Transverse colon (tissue), 4 donors: ENCODE measurements at regions not wholly inside any gene's neighbourhood (a gene's known extent, or its start where the extent isn't known, plus 50 kb on each side); places are given as distances from the start of the nearest gene placed in this dataset.

Source experiments
- EP300 ChIP-seq: sonication (generic); formaldehyde crosslinking; IDR thresholded peaks from one replicate; pipeline ENCODE4 v1.6.1; 2017; ENCODE audit warnings: antibody characterized with exemption, low read depth
- POLR2A ChIP-seq: fragments of 450-650 bp; IDR thresholded peaks from one replicate; pipeline ENCODE4 v1.6.1; 2016; ENCODE audit warnings: antibody characterized with exemption, mild to moderate bottlenecking, moderate library complexity
- POLR2AphosphoS5 ChIP-seq, 3 donors: sonication (generic); formaldehyde crosslinking; IDR thresholded peaks; one replicate each; pipeline ENCODE4 v1.6.1; 2016; ENCODE audit warnings: antibody characterized with exemption in 3 of 3
- TF ChIP-seq, protein P1 (sequence below), 5 experiments: fragments of 200-600 bp in 3 of 5; fragments of 450-650 bp in 2 of 5; sonication (generic) in 3 of 5; IDR thresholded peaks; 1 replicate in 2 of 5; 2 replicates in 3 of 5; pipeline ENCODE4 v1.5.1; 2016 to 2017; ENCODE audit warnings: antibody characterized with exemption in 5 of 5, inconsistent platforms in 3 of 5, mild to moderate bottlenecking in 2 of 5, moderate library complexity in 1 of 5

DNA sequence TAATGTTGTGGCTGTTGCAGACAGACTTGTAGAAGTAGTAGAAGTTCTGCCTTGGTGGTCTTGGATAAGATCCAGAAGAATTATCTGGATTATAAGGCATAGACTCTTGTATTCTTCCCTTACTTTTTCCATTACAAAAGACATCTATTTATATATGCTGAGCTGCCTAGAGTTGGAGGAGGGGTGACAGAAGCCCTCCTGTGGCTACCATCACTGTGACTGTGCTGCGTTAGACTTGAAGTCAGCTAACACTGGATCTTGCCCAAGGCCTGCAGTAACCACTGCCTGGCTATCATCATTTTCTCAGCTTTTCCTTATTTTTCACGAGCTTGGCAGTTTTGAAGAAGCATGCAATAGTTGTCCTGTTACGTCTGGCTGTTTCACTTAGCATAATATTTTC lies 684.8 kb upstream of the BCHE start:
- TF ChIP-seq, protein P1, sequence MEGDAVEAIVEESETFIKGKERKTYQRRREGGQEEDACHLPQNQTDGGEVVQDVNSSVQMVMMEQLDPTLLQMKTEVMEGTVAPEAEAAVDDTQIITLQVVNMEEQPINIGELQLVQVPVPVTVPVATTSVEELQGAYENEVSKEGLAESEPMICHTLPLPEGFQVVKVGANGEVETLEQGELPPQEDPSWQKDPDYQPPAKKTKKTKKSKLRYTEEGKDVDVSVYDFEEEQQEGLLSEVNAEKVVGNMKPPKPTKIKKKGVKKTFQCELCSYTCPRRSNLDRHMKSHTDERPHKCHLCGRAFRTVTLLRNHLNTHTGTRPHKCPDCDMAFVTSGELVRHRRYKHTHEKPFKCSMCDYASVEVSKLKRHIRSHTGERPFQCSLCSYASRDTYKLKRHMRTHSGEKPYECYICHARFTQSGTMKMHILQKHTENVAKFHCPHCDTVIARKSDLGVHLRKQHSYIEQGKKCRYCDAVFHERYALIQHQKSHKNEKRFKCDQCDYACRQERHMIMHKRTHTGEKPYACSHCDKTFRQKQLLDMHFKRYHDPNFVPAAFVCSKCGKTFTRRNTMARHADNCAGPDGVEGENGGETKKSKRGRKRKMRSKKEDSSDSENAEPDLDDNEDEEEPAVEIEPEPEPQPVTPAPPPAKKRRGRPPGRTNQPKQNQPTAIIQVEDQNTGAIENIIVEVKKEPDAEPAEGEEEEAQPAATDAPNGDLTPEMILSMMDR (IDR thresholded peaks at IDR 0.05) = no peak
- no peak for TF ChIP-seq POLR2A
- TF ChIP-seq POLR2AphosphoS5 (IDR thresholded peaks at IDR 0.05) = no peak
- TF ChIP-seq EP300 = no peak
